Epithelial cell of proximal tubule (primary cell): ENCODE measurements at regions not wholly inside any gene's neighbourhood (a gene's known extent, or its start where the extent isn't known, plus 50 kb on each side); places are given as distances from the start of the nearest gene placed in this dataset.

Experiments used
- DNase-seq: peaks from one replicate; pipeline ENCODE4 v3.0.0-alpha.2; 2011; ENCODE audit warnings: low read depth
- H3K4me3 ChIP-seq: 2 replicates; pipeline ENCODE4 v1.5.1; 2011; ENCODE audit warnings: low read depth, mild to moderate bottlenecking, low read length
- CTCF ChIP-seq: conservative IDR thresholded peaks from 2 replicates; pipeline ENCODE4 v1.5.1; 2012; ENCODE audit warnings: low read depth, mild to moderate bottlenecking, low read length

DNA sequence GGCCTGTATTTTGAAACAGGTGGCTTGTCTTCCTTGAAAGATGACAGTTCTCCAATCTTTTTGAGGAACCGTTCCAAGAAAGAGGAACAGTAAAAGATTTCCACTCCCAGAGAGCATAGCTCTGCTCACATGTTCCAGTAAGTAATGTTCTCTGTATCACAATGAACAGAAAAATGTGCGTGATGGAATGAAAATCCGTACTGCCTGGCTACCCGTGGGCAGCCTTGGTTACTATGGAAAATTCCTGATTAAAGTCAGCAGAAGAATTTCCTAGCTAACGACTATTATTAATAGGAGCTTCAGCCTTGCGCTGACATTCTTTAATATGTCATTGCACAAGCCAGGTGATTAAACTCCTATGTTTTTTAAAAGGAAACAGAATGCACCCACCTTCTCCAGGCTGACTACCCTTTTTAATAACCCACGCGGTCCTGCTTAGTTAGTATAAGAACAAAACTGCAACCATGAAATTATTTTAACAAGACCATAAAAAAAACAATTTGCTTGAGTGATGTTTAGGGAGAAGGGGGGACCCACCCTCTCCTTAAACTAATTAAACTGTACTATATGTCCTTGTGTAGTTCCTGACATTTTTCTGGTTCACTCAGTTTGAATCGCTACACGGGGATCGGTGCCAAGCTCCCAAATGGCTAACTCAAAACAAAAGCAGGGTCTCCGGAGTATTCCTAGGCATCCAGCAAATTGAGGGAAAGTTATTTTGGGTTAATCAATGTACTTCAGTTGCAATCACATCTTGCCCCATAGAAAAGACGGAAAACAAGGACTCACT lies 54.8 kb upstream of the CPEB4 start:
- TF ChIP-seq CTCF = no peak
- DNase-seq = no peak
- H3K4me3 ChIP-seq = no peak overlapping the region

GRCh38 chr5:173834071-173834771 lies 53.9 kb upstream of the CPEB4 start:
- no peak for TF ChIP-seq CTCF
- no peak overlapping the region for H3K4me3 ChIP-seq
- no peak for DNase-seq

- H3K4me3 ChIP-seq = no peak overlapping the region
- TF ChIP-seq CTCF = no peak
- DNase-seq = no peak
Observed at GRCh38 chr5:173835131-173835530, 53.0 kb upstream of the CPEB4 start.

- H3K4me3 ChIP-seq = no peak overlapping the region
- TF ChIP-seq CTCF = no peak
- DNase-seq = no peak
Observed at GRCh38 chr5:173835661-173836060, 52.5 kb upstream of the CPEB4 start.

- DNase-seq = no peak
- no peak for TF ChIP-seq CTCF
- no peak overlapping the region for H3K4me3 ChIP-seq
Observed at GRCh38 chr5:173837654-173838053, 50.5 kb upstream of the CPEB4 start.
